GM18868 (cell line): ENCODE measurements at regions not wholly inside any gene's neighbourhood (a gene's known extent, or its start where the extent isn't known, plus 50 kb on each side); places are given as distances from the start of the nearest gene placed in this dataset.

Experiments
- ATAC-seq: cut with Tn5 transposase; IDR thresholded peaks from one replicate; pipeline ENCODE4 v1.9.1; 2021; ENCODE audit warnings: mild to moderate bottlenecking, moderate library complexity; ENCODE audit not compliant: unreplicated experiment

GRCh38 chr5:89125372-89125771 is 242.4 kb upstream of the MEF2C start:
- no peak for ATAC-seq

- no peak for ATAC-seq
Measured at GRCh38 chr5:89123581-89123980, 240.6 kb upstream of the MEF2C start.

GRCh38 chr5:89120719-89121118 is 237.7 kb upstream of the MEF2C start:
- ATAC-seq = no peak

GRCh38 chr5:89117124-89117644 is 234.2 kb upstream of the MEF2C start:
- peak; percentile 90 for ATAC-seq

GRCh38 chr5:89110916-89111646 is 228.1 kb upstream of the MEF2C start:
- no peak for ATAC-seq

- ATAC-seq = no peak
Measured at GRCh38 chr5:89106480-89106879, 223.5 kb upstream of the MEF2C start.

- no peak for ATAC-seq
Measured at GRCh38 chr5:89105836-89106235, 222.9 kb upstream of the MEF2C start.

- ATAC-seq = no peak
Measured at GRCh38 chr5:89105171-89105695, 222.2 kb upstream of the MEF2C start.

- ATAC-seq = no peak
Measured at GRCh38 chr5:89098199-89098756, 215.3 kb upstream of the MEF2C start.

GRCh38 chr5:89097103-89097502 is 214.1 kb upstream of the MEF2C start:
- ATAC-seq = peak; percentile 93

GRCh38 chr5:89095341-89095740 is 212.4 kb upstream of the MEF2C start:
- peak; percentile 42 for ATAC-seq

- ATAC-seq = no peak
Measured at GRCh38 chr5:89090037-89090436, 207.1 kb upstream of the MEF2C start.

GRCh38 chr5:89087551-89088318 is 204.8 kb upstream of the MEF2C start:
- ATAC-seq = peak; percentile 59

GRCh38 chr5:89087128-89087527 is 204.1 kb upstream of the MEF2C start:
- ATAC-seq = peak; percentile 81

- no peak for ATAC-seq
Measured at GRCh38 chr5:89086390-89087086, 203.6 kb upstream of the MEF2C start.

- ATAC-seq = no peak
Measured at GRCh38 chr5:89083791-89084190, 200.8 kb upstream of the MEF2C start.

- peak; percentile 72 for ATAC-seq
Measured at GRCh38 chr5:89081360-89081759, 198.4 kb upstream of the MEF2C start.

GRCh38 chr5:89080467-89081116 is 197.6 kb upstream of the MEF2C start:
- peak; percentile 77 for ATAC-seq

- ATAC-seq = peak; percentile 36
Measured at GRCh38 chr5:89072842-89073672, 190.1 kb upstream of the MEF2C start.

GRCh38 chr5:89071941-89072331 is 189.0 kb upstream of the MEF2C start:
- peak; percentile 86 for ATAC-seq
